Nephron (organoid): ENCODE measurements at regions not wholly inside any gene's neighbourhood (a gene's known extent, or its start where the extent isn't known, plus 50 kb on each side); places are given as distances from the start of the nearest gene placed in this dataset.
"Not testable (repeated sequence)": the region's sequence is repeated elsewhere in the genome, so short reads cannot be mapped to it uniquely, and the experiment has no call there.

Experiments
- H3K27ac Mint-ChIP-seq, 3 experiments: 2 replicates each; pipeline ENCODE4 v1.8.0; 2020; ENCODE audit warnings: mixed read lengths in 3 of 3, mild to moderate bottlenecking in 2 of 3, moderate library complexity in 1 of 3
- H3K27me3 Mint-ChIP-seq: 2 replicates; pipeline ENCODE4 v1.8.0; 2021; ENCODE audit warnings: low read depth, mild to moderate bottlenecking, moderate library complexity, mixed read lengths
- H3K36me3 Mint-ChIP-seq: 2 replicates; pipeline ENCODE4 v1.8.0; 2020; ENCODE audit warnings: low read depth, mixed read lengths
- H3K4me1 Mint-ChIP-seq: 2 replicates; pipeline ENCODE4 v1.8.0; 2020; ENCODE audit warnings: mixed read lengths
- H3K4me3 Mint-ChIP-seq, 3 experiments: 2 replicates each; pipeline ENCODE4 v1.8.0; 2020; ENCODE audit warnings: mild to moderate bottlenecking in 3 of 3, mixed read lengths in 3 of 3, moderate library complexity in 2 of 3
- H3K9me3 Mint-ChIP-seq: 2 replicates; pipeline ENCODE4 v1.8.0; 2020; ENCODE audit warnings: mixed read lengths
- CTCF ChIP-seq, 3 experiments: fragments of 200-600 bp; sonication (generic); IDR thresholded peaks; one replicate each; pipeline ENCODE4 v1.5.0; 2021; ENCODE audit warnings: antibody characterized with exemption in 3 of 3; ENCODE audit not compliant: unreplicated experiment in 3 of 3

- no peak for TF ChIP-seq CTCF (IDR thresholded peaks at IDR 0.05; ENCODE audit: unreplicated experiment in 3 of 3)
- Mint-ChIP-seq H3K27me3 (no peaks in the 10 kb centered on the region), H3K9me3 (peaks cover 6% of the 10 kb centered on the region), H3K27ac (no peak overlapping the region), H3K36me3 (no peaks in the 10 kb centered on the region), H3K4me1 (no peaks in the 10 kb centered on the region), H3K4me3 (no peak overlapping the region)
Measured at GRCh38 chr15:20344601-20345400, 196.8 kb downstream of the GOLGA6L6 start.

GRCh38 chr15:20343395-20344211 is 198.0 kb downstream of the GOLGA6L6 start:
- not testable (repeated sequence) for H3K27me3 Mint-ChIP-seq, H3K4me3 Mint-ChIP-seq, H3K27ac Mint-ChIP-seq, H3K4me1 Mint-ChIP-seq, H3K9me3 Mint-ChIP-seq, H3K36me3 Mint-ChIP-seq

- H3K27me3 Mint-ChIP-seq, H3K36me3 Mint-ChIP-seq, H3K4me3 Mint-ChIP-seq, H3K4me1 Mint-ChIP-seq, H3K27ac Mint-ChIP-seq, H3K9me3 Mint-ChIP-seq: not testable (repeated sequence)
Measured at GRCh38 chr15:20342601-20343394, 198.8 kb downstream of the GOLGA6L6 start.

GRCh38 chr15:20341901-20342600 is 199.5 kb downstream of the GOLGA6L6 start:
- Mint-ChIP-seq H3K4me1 (no peaks in the 10 kb centered on the region), H3K4me3 (no peak overlapping the region), H3K27ac (no peak overlapping the region), H3K9me3 (peaks cover 5% of the 10 kb centered on the region), H3K36me3 (peaks cover 4% of the 10 kb centered on the region), H3K27me3 (no peaks in the 10 kb centered on the region)
- TF ChIP-seq CTCF (IDR thresholded peaks at IDR 0.05; ENCODE audit: unreplicated experiment in 3 of 3), result no peak

- peaks cover 7% of the 10 kb centered on the region for H3K9me3 Mint-ChIP-seq
- H3K36me3 Mint-ChIP-seq, result peaks cover 5% of the 10 kb centered on the region
- H3K4me3 Mint-ChIP-seq, result no peak overlapping the region
- no peaks in the 10 kb centered on the region for H3K4me1 Mint-ChIP-seq
- H3K27me3 Mint-ChIP-seq, result no peaks in the 10 kb centered on the region
- TF ChIP-seq CTCF (IDR thresholded peaks at IDR 0.05; ENCODE audit: unreplicated experiment in 3 of 3), result no peak
- no peak overlapping the region for H3K27ac Mint-ChIP-seq
Measured at GRCh38 chr15:20340931-20341661, 200.5 kb downstream of the GOLGA6L6 start.

- Mint-ChIP-seq H3K4me1 (no peaks in the 10 kb centered on the region), H3K4me3 (no peak overlapping the region), H3K27ac (no peak overlapping the region), H3K9me3 (peaks cover 11% of the 10 kb centered on the region), H3K27me3 (no peaks in the 10 kb centered on the region), H3K36me3 (peaks cover 9% of the 10 kb centered on the region)
- no peak for TF ChIP-seq CTCF (IDR thresholded peaks at IDR 0.05; ENCODE audit: unreplicated experiment in 3 of 3)
Measured at GRCh38 chr15:20340331-20340811, 201.2 kb downstream of the GOLGA6L6 start.

- H3K27me3 Mint-ChIP-seq, H3K27ac Mint-ChIP-seq, H3K4me3 Mint-ChIP-seq, H3K36me3 Mint-ChIP-seq, H3K4me1 Mint-ChIP-seq: not testable (repeated sequence)
- H3K9me3 Mint-ChIP-seq, result peaks cover 16% of the 10 kb centered on the region
Measured at GRCh38 chr15:20339086-20339791, 202.4 kb downstream of the GOLGA6L6 start.

GRCh38 chr15:20338671-20339070 is 202.9 kb downstream of the GOLGA6L6 start:
- not testable (repeated sequence) for H3K4me1 Mint-ChIP-seq, H3K27ac Mint-ChIP-seq, H3K4me3 Mint-ChIP-seq, H3K36me3 Mint-ChIP-seq, H3K27me3 Mint-ChIP-seq
- peaks cover 16% of the 10 kb centered on the region for H3K9me3 Mint-ChIP-seq
